AG09319 (cell line): ENCODE measurements at regions not wholly inside any gene's neighbourhood (a gene's known extent, or its start where the extent isn't known, plus 50 kb on each side); places are given as distances from the start of the nearest gene placed in this dataset.

Experiments used
- DNase-seq: peaks from one replicate; pipeline ENCODE4 v3.0.0-alpha.2; 2010; ENCODE audit warnings: low read depth; ENCODE audit errors: extremely low read depth
- CTCF ChIP-seq: IDR thresholded peaks from 2 replicates; pipeline ENCODE4 v1.5.1; 2011; ENCODE audit warnings: low read depth, mild to moderate bottlenecking, inconsistent platforms, low read length, moderate library complexity

GRCh38 chr2:8574196-8575037, 107.4 kb upstream of the ID2 start:
- DNase-seq: no peak
- TF ChIP-seq CTCF: no peak

GRCh38 chr2:8575038-8575833, 106.6 kb upstream of the ID2 start:
- DNase-seq: no peak
- no peak for TF ChIP-seq CTCF

GRCh38 chr2:8575834-8576423, 105.9 kb upstream of the ID2 start:
- TF ChIP-seq CTCF: no peak
- DNase-seq: no peak

GRCh38 chr2:8576525-8577167, 105.2 kb upstream of the ID2 start:
- no peak for TF ChIP-seq CTCF
- no peak for DNase-seq

GRCh38 chr2:8577573-8577972, 104.3 kb upstream of the ID2 start:
- no peak for TF ChIP-seq CTCF
- DNase-seq: no peak

- no peak for DNase-seq
- TF ChIP-seq CTCF: no peak
Observed at GRCh38 chr2:8578335-8579244, 103.3 kb upstream of the ID2 start.
